ENCODE measurements at regions not wholly inside any gene's neighbourhood (a gene's known extent, or its start where the extent isn't known, plus 50 kb on each side); places are given as distances from the start of the nearest gene placed in this dataset.

DNA sequence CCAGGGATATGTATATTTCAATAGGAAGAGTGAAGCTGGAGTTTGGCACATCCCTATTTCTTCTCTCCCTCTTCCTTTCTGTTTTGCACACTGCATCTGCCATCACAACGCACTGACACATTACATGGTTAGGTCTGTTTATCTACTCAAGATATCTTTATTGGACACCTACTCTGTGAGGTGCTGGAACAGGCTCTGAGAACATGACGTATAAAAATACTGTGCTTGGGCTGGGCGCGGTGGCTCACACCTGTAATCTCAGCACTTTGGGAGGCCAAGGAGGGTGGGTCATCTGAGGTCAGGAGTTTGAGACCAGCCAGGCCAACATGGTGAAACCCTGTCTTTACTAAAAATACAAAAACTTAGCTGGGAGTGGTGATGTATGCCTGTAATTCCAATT lies 653.3 kb downstream of the SLC4A3 start:
- TF ChIP-seq, protein P1, sequence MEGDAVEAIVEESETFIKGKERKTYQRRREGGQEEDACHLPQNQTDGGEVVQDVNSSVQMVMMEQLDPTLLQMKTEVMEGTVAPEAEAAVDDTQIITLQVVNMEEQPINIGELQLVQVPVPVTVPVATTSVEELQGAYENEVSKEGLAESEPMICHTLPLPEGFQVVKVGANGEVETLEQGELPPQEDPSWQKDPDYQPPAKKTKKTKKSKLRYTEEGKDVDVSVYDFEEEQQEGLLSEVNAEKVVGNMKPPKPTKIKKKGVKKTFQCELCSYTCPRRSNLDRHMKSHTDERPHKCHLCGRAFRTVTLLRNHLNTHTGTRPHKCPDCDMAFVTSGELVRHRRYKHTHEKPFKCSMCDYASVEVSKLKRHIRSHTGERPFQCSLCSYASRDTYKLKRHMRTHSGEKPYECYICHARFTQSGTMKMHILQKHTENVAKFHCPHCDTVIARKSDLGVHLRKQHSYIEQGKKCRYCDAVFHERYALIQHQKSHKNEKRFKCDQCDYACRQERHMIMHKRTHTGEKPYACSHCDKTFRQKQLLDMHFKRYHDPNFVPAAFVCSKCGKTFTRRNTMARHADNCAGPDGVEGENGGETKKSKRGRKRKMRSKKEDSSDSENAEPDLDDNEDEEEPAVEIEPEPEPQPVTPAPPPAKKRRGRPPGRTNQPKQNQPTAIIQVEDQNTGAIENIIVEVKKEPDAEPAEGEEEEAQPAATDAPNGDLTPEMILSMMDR (IDR thresholded peaks at IDR 0.05; ENCODE audit: low read depth, low read length, missing control alignments): no peak
- in situ Hi-C loops (cut with HindIII; ENCODE audit: low sequenced_read_pairs): no loop called here
- no peak overlapping the region for H3K4me3 ChIP-seq (ENCODE audit: low read depth, low read length)
- no peak for DNase-seq (ENCODE audit: low read depth)

DNA sequence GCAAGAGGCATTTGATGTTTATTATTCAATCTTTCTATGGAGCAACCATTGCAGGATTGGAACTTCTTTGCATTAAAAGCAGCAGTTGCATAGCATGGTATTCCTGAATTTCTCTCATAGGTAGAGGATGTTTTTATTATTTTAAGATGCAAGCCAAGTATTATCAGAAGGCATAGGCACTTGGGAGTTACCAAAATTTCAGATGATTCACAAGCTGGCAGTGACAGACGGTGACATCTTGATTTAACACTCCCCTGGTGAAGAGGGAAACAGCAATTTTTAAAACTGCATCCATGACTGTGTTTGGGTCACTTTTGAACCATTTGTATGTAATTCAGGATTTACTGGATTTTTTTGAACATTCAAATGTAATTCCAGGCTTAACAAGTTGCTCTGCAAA lies 654.3 kb downstream of the SLC4A3 start:
- DNase-seq (ENCODE audit: low read depth): no peak
- TF ChIP-seq, protein P1 (IDR thresholded peaks at IDR 0.05; ENCODE audit: low read depth, low read length, missing control alignments): no peak
- in situ Hi-C loops (cut with HindIII; ENCODE audit: low sequenced_read_pairs): no loop called here
- H3K4me3 ChIP-seq (ENCODE audit: low read depth, low read length): no peak overlapping the region

DNA sequence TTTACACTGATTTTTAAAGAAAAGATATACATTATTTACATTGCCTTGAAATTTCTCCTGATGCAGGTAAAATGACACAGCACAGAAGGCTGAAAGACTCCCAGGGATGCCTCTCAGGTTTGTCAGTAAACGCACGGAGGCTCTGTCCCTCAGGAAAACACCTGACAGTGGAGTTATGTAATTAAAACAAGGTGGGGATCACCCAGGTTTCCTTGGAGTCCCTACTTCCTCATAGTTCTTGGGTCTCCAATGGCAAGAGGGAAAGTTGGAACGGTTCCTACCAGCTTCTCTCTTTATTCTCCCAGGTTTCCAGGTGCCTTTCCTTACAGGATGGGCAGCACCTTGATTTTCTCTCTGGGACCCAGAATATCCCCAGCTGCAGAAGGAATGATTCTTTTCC lies 654.8 kb downstream of the SLC4A3 start:
- DNase-seq (ENCODE audit: low read depth): no peak
- in situ Hi-C loops (cut with HindIII; ENCODE audit: low sequenced_read_pairs): no loop called here
- H3K4me3 ChIP-seq (ENCODE audit: low read depth, low read length): no peak overlapping the region
- TF ChIP-seq, protein P1 (IDR thresholded peaks at IDR 0.05; ENCODE audit: low read depth, low read length, missing control alignments): no peak

DNA sequence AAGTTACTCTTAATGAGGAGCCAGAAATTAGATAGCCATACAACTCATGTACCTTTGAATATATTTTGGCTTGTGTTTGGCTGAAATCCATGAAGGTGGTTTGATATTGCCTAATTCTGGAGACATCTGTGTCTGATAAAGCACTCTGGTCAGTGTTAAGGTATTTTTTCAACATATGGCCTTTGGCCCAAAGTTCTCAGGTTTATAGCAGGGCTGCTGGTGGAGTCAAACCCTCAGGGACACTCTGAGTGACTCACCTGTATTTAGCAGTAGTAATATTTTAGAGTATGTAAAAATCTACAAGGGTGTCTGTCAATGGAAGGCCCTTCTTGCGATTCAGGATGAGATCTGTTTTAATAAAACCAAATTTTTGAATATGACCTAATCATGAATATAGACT lies 666.5 kb downstream of the SLC4A3 start:
- DNase-seq (ENCODE audit: low read depth): no peak

DNA sequence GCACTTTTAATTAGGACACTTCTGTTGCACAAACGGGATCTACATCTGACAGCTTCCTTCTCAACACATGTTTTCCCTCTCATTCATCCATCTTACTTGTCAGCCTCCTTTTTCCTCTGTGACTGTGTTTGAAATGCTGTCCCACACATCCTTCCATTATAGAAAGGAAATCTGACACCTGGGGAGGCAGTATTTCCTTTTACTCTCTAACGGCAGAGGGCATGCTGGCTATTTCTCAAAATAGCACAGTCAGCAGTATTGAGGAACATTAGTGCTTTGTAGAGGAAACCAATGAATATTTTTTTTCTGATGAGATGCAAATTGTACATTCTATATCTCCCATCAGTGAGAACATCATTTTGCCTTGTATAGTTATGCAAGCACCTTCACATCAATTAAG lies 668.7 kb downstream of the SLC4A3 start:
- H3K4me3 ChIP-seq (ENCODE audit: low read depth, low read length): no peak overlapping the region
- DNase-seq (ENCODE audit: low read depth): no peak
- TF ChIP-seq, protein P1 (IDR thresholded peaks at IDR 0.05; ENCODE audit: low read depth, low read length, missing control alignments): no peak
- in situ Hi-C loops (cut with HindIII; ENCODE audit: low sequenced_read_pairs): no loop called here

More for the DNA sequence above, 666.5 kb downstream of the SLC4A3 start:
- in situ Hi-C loops (cut with HindIII; ENCODE audit: low sequenced_read_pairs): no loop called here
- H3K4me3 ChIP-seq (ENCODE audit: low read depth, low read length): no peak overlapping the region
- TF ChIP-seq, protein P1 (IDR thresholded peaks at IDR 0.05; ENCODE audit: low read depth, low read length, missing control alignments): no peak

DNA sequence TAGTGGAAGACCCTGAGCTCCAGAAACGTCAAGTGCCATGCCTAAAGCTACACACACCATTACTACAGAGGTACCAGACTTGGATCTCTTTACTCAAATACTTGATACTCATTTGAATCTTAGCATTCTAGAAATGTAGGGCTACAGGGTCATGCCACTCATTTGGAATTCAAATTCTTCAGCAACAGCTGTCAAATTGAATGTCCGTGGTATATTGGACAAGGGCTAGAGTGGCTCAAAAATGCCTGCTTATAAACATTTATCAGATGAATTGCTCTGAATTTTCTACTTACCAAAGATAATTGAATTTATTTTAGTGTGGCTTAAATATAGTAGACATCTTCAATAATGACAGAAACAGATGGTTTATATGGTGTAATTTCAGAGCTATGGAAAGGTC lies 669.7 kb downstream of the SLC4A3 start:
- in situ Hi-C loops (cut with HindIII; ENCODE audit: low sequenced_read_pairs): no loop called here
- TF ChIP-seq, protein P1 (IDR thresholded peaks at IDR 0.05; ENCODE audit: low read depth, low read length, missing control alignments): no peak
- H3K4me3 ChIP-seq (ENCODE audit: low read depth, low read length): no peak overlapping the region
- no peak for DNase-seq (ENCODE audit: low read depth)

DNA sequence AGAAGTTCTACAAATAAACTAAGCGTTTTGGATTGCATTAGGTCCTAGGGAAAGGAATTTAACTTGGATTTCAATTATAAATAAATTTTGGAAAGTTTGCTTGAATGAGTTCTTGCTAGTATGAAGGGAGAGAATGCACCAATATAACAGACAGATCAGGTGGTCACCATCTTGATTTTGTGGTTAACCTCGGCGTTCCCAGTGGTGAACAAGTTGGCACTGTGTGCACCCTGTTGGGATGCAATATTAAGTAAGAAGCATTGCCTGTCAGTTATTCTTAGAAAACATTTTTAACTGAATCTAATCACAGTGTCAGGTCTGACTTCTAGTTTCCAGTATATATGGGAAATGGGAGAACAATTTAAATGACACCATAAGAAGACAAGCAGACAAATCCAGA lies 673.4 kb downstream of the SLC4A3 start:
- H3K4me3 ChIP-seq (ENCODE audit: low read depth, low read length): no peak overlapping the region
- in situ Hi-C loops (cut with HindIII; ENCODE audit: low sequenced_read_pairs): no loop called here
- TF ChIP-seq, protein P1 (IDR thresholded peaks at IDR 0.05; ENCODE audit: low read depth, low read length, missing control alignments): no peak
- peak; percentile 9 for DNase-seq (ENCODE audit: low read depth)

Measured in astrocyte of the cerebellum (primary cell).